ENCODE measurements at regions not wholly inside any gene's neighbourhood (a gene's known extent, or its start where the extent isn't known, plus 50 kb on each side); places are given as distances from the start of the nearest gene placed in this dataset.

DNA sequence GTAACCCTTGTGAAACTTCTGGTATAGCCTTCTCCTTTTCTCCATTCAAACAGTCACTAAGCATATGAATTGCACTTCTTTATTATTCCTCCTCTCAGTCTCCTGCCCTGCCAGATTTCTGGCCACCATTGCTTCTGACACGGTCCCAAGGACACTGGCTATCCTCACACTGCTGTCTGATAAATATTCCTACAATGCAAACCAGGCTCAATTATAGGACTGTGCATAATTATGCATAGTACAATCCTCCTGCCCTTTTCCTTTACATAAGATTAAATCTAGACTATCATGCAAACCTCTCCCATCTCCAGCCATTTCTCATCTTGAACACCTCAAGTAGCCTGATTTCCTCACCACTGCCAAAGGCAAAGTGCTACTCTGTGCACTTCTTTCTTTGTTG lies 704.3 kb upstream of the ADAMTS5 start:
- H3K4me1 ChIP-seq, result no peaks in the 10 kb centered on the region
- no peaks in the 10 kb centered on the region for H3K36me3 ChIP-seq
- H3K4me3 ChIP-seq, result no peak overlapping the region
- H3K27me3 ChIP-seq (ENCODE audit: low read depth), result no peaks in the 10 kb centered on the region
- no peak overlapping the region for H3K27ac ChIP-seq (replicated peaks)
- intact Hi-C loops (cut with micrococcal nuclease), result no loop called here
- H3K9me3 ChIP-seq (replicated peaks), result no peaks in the 10 kb centered on the region
- no peak for DNase-seq
- TF ChIP-seq, protein P1, sequence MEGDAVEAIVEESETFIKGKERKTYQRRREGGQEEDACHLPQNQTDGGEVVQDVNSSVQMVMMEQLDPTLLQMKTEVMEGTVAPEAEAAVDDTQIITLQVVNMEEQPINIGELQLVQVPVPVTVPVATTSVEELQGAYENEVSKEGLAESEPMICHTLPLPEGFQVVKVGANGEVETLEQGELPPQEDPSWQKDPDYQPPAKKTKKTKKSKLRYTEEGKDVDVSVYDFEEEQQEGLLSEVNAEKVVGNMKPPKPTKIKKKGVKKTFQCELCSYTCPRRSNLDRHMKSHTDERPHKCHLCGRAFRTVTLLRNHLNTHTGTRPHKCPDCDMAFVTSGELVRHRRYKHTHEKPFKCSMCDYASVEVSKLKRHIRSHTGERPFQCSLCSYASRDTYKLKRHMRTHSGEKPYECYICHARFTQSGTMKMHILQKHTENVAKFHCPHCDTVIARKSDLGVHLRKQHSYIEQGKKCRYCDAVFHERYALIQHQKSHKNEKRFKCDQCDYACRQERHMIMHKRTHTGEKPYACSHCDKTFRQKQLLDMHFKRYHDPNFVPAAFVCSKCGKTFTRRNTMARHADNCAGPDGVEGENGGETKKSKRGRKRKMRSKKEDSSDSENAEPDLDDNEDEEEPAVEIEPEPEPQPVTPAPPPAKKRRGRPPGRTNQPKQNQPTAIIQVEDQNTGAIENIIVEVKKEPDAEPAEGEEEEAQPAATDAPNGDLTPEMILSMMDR (IDR thresholded peaks at IDR 0.05; ENCODE audit: borderline replicate concordance), result no peak

DNA sequence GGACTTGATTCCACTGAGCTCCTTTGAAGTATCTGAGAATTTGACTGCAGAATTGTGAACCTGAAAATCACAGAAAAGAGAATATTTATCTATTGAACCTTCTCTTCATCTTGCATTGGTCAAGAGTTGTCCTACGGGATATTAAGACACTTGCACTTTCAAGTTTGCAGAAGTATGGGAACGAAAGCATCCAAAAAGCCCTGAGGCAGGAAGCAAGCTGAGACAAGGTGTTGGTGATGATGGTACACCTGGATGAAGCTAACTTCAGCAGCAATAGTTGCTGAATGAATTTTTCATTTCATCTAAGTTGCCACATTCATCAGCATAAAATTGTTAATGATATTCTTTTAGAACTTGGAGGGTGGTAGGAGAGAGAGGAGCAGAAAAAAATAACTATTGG lies 686.6 kb upstream of the ADAMTS5 start:
- TF ChIP-seq, protein P1 (IDR thresholded peaks at IDR 0.05; ENCODE audit: borderline replicate concordance), result no peak
- DNase-seq, result no peak
- no peaks in the 10 kb centered on the region for H3K4me1 ChIP-seq
- intact Hi-C loops (cut with micrococcal nuclease), result no loop called here
- no peaks in the 10 kb centered on the region for H3K36me3 ChIP-seq
- no peak overlapping the region for H3K27ac ChIP-seq (replicated peaks)
- no peaks in the 10 kb centered on the region for H3K9me3 ChIP-seq (replicated peaks)
- H3K27me3 ChIP-seq (ENCODE audit: low read depth), result no peaks in the 10 kb centered on the region
- no peak overlapping the region for H3K4me3 ChIP-seq

DNA sequence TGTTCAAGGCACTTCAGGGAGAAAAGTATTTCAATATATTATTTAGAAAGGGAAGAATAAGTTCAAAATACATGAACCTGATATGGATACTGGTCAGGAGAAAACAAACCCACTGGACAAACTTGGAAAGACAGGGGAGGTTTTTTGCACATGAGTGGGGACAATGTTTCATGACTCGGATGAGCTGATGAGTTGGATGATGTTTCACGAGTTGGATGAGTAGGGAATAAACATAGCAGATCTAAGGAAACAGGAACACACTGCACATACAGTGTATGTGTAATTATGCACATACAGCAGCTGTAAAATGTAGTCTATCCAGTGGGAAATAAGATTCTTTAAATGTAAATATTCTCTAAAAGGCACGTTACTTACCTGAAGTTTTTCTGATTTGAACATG lies 682.9 kb upstream of the ADAMTS5 start:
- DNase-seq, result no peak
- Histone ChIP-seq H3K4me1 (no peaks in the 10 kb centered on the region), H3K27ac (replicated peaks) (no peak overlapping the region), H3K36me3 (no peaks in the 10 kb centered on the region), H3K27me3 (ENCODE audit: low read depth) (no peaks in the 10 kb centered on the region), H3K4me3 (no peak overlapping the region), H3K9me3 (replicated peaks) (no peaks in the 10 kb centered on the region)
- TF ChIP-seq, protein P1 (IDR thresholded peaks at IDR 0.05; ENCODE audit: borderline replicate concordance), result no peak
- intact Hi-C loops (cut with micrococcal nuclease), result no loop called here

DNA sequence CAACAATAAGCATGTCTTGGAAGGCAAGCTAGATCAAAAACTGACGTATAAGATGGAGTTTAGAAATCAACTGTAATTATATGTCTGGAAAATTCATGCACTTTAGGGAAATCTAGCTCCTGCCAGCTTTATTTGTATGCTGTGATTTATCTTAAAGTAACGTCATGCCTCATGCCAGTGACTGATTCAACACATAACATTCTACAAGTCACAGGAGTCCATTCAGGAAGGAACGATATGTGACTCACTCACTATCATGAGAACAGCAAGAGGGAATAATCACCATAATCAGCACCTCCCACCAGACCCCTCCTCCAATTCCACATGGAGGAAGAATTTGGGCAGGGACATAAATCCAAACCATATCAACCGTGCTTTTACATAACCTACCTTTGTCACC lies 682.4 kb upstream of the ADAMTS5 start:
- intact Hi-C loops (cut with micrococcal nuclease), result no loop called here
- no peaks in the 10 kb centered on the region for H3K27me3 ChIP-seq (ENCODE audit: low read depth)
- DNase-seq, result no peak
- H3K36me3 ChIP-seq, result no peaks in the 10 kb centered on the region
- H3K9me3 ChIP-seq (replicated peaks), result no peaks in the 10 kb centered on the region
- no peak overlapping the region for H3K27ac ChIP-seq (replicated peaks)
- H3K4me1 ChIP-seq, result no peaks in the 10 kb centered on the region
- no peak overlapping the region for H3K4me3 ChIP-seq
- TF ChIP-seq, protein P1 (IDR thresholded peaks at IDR 0.05; ENCODE audit: borderline replicate concordance), result no peak

DNA sequence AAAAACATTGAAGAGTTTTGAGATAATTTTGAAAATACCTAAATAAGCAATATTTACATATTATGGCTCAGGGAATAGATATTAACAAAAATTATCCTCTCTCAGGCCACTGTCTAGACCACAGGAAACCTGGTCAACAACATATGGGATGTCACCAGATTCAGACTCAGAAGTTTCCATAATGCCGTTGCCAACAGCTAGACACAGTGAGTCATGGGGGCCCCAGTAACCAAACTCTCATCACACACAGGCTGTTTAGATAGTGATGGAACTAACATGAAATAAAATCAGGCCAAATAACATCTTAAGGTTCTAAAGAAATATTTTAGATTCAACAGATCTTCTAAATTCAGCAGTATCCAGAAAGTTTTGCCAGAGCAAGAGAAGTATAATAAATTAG lies 681.7 kb upstream of the ADAMTS5 start:
- Histone ChIP-seq H3K4me3 (no peak overlapping the region), H3K27ac (replicated peaks) (no peak overlapping the region), H3K4me1 (no peaks in the 10 kb centered on the region), H3K27me3 (ENCODE audit: low read depth) (no peaks in the 10 kb centered on the region), H3K36me3 (no peaks in the 10 kb centered on the region), H3K9me3 (replicated peaks) (no peaks in the 10 kb centered on the region)
- TF ChIP-seq, protein P1 (IDR thresholded peaks at IDR 0.05; ENCODE audit: borderline replicate concordance), result no peak
- no peak for DNase-seq
- intact Hi-C loops (cut with micrococcal nuclease), result no loop called here

DNA sequence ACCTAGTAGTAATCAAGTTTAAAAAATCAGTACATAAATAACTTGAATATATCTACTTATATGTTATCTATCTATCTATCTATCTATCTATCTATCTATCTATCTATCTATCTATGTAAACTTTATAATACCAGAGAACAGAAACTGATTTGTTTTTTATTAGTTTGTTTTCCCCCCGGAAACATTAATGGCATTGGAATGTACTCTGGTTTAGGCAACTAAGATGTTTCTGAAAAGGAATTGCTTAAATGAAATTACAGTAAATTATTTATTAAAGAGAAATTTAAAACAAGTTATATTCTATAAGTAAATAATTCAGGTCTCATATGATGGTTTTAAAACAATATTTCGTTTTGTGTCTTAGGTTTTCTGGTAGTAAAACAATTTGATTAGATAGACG lies 681.0 kb upstream of the ADAMTS5 start:
- Histone ChIP-seq H3K27me3 (ENCODE audit: low read depth) (no peaks in the 10 kb centered on the region), H3K4me3 (no peak overlapping the region), H3K4me1 (no peaks in the 10 kb centered on the region), H3K36me3 (no peaks in the 10 kb centered on the region), H3K27ac (replicated peaks) (no peak overlapping the region), H3K9me3 (replicated peaks) (no peaks in the 10 kb centered on the region)
- intact Hi-C loops (cut with micrococcal nuclease), result no loop called here
- TF ChIP-seq, protein P1 (IDR thresholded peaks at IDR 0.05; ENCODE audit: borderline replicate concordance), result no peak
- no peak for DNase-seq

Measured in left ventricle myocardium inferior (tissue), 1 donor.